ENCODE measurements at regions not wholly inside any gene's neighbourhood (a gene's known extent, or its start where the extent isn't known, plus 50 kb on each side); places are given as distances from the start of the nearest gene placed in this dataset.
"Not testable (repeated sequence)": the region's sequence is repeated elsewhere in the genome, so short reads cannot be mapped to it uniquely, and the experiment has no call there.

GRCh38 chr7:68820321-68820720 lies 778.0 kb upstream of the AUTS2 start:
- no peak overlapping the region for H3K27ac ChIP-seq
- no peak for TF ChIP-seq CTCF (conservative IDR thresholded peaks at IDR 0.05)

- TF ChIP-seq CTCF (conservative IDR thresholded peaks at IDR 0.05), result no peak
- peak overlapping the region; percentile 57 for H3K27ac ChIP-seq
Measured at GRCh38 chr7:68821846-68822245, 776.4 kb upstream of the AUTS2 start.

- TF ChIP-seq CTCF (conservative IDR thresholded peaks at IDR 0.05), result no peak
- no peak overlapping the region for H3K27ac ChIP-seq
Measured at GRCh38 chr7:68823996-68824780, 774.1 kb upstream of the AUTS2 start.

GRCh38 chr7:68828575-68828974 lies 769.7 kb upstream of the AUTS2 start:
- H3K27ac ChIP-seq, result no peak overlapping the region
- TF ChIP-seq CTCF (conservative IDR thresholded peaks at IDR 0.05), result no peak

- TF ChIP-seq CTCF (conservative IDR thresholded peaks at IDR 0.05), result no peak
- no peak overlapping the region for H3K27ac ChIP-seq
Measured at GRCh38 chr7:68833422-68833821, 764.9 kb upstream of the AUTS2 start.

- no peak overlapping the region for H3K27ac ChIP-seq
- TF ChIP-seq CTCF (conservative IDR thresholded peaks at IDR 0.05), result no peak
Measured at GRCh38 chr7:68839014-68839413, 759.3 kb upstream of the AUTS2 start.

GRCh38 chr7:68840991-68841390 lies 757.3 kb upstream of the AUTS2 start:
- TF ChIP-seq CTCF (conservative IDR thresholded peaks at IDR 0.05), result no peak
- no peak overlapping the region for H3K27ac ChIP-seq

GRCh38 chr7:68843985-68844384 lies 754.3 kb upstream of the AUTS2 start:
- H3K27ac ChIP-seq, result not testable (repeated sequence)

All from VCaP (cell line).